ENCODE measurements at regions not wholly inside any gene's neighbourhood (a gene's known extent, or its start where the extent isn't known, plus 50 kb on each side); places are given as distances from the start of the nearest gene placed in this dataset.

DNA sequence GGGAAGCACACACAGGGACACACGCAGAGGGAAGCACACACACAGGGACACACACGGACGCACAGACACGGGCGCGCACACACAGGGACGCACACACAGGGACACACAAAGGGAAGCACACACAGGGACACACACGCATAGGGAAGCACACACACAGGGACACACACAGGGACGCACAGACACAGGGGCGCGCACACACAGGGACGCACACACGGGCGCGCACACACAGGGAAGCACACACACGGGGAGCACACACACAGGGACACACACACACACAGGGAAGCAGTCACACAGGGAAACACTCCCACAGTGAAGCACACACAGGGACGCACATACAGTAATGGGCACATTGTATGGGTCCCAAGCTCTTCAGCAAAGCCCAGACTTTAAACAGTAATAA, 685.3 kb downstream of the TRIML1 start:
- H3K27ac ChIP-seq: no peak overlapping the region
- H3K27me3 ChIP-seq: no peaks in the 10 kb centered on the region
- no peak overlapping the region for H3K4me3 ChIP-seq
- no peaks in the 10 kb centered on the region for H3K36me3 ChIP-seq
- intact Hi-C loops (cut with DNase I; ENCODE audit: low total_unique reads): no loop called here
- no peaks in the 10 kb centered on the region for H3K9me3 ChIP-seq
- H3K4me1 ChIP-seq: no peaks in the 10 kb centered on the region
- TF ChIP-seq POLR2AphosphoS5 (IDR thresholded peaks at IDR 0.05) (no peak), POLR2A (IDR thresholded peaks at IDR 0.05) (no peak)
- TF ChIP-seq, protein P1, sequence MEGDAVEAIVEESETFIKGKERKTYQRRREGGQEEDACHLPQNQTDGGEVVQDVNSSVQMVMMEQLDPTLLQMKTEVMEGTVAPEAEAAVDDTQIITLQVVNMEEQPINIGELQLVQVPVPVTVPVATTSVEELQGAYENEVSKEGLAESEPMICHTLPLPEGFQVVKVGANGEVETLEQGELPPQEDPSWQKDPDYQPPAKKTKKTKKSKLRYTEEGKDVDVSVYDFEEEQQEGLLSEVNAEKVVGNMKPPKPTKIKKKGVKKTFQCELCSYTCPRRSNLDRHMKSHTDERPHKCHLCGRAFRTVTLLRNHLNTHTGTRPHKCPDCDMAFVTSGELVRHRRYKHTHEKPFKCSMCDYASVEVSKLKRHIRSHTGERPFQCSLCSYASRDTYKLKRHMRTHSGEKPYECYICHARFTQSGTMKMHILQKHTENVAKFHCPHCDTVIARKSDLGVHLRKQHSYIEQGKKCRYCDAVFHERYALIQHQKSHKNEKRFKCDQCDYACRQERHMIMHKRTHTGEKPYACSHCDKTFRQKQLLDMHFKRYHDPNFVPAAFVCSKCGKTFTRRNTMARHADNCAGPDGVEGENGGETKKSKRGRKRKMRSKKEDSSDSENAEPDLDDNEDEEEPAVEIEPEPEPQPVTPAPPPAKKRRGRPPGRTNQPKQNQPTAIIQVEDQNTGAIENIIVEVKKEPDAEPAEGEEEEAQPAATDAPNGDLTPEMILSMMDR (IDR thresholded peaks at IDR 0.05): no peak
- DNase-seq (ENCODE audit: low spot score in 2 of 2): no peak

GRCh38 chr4:188826393-188826792, 687.2 kb downstream of the TRIML1 start:
- intact Hi-C loops (cut with DNase I; ENCODE audit: low total_unique reads): no loop called here
- DNase-seq (ENCODE audit: low spot score in 2 of 2): no peak
- H3K4me3 ChIP-seq: no peak overlapping the region
- no peaks in the 10 kb centered on the region for H3K4me1 ChIP-seq
- no peaks in the 10 kb centered on the region for H3K9me3 ChIP-seq
- no peak overlapping the region for H3K27ac ChIP-seq
- no peaks in the 10 kb centered on the region for H3K27me3 ChIP-seq
- TF ChIP-seq, protein P1 (IDR thresholded peaks at IDR 0.05): no peak
- H3K36me3 ChIP-seq: no peaks in the 10 kb centered on the region

- H3K27ac ChIP-seq: no peak overlapping the region
- TF ChIP-seq, protein P1 (IDR thresholded peaks at IDR 0.05): no peak
- TF ChIP-seq POLR2A (IDR thresholded peaks at IDR 0.05): no peak
- intact Hi-C loops (cut with DNase I; ENCODE audit: low total_unique reads): no loop called here
- no peaks in the 10 kb centered on the region for H3K4me1 ChIP-seq
- H3K36me3 ChIP-seq: no peaks in the 10 kb centered on the region
- no peak for DNase-seq (ENCODE audit: low spot score in 2 of 2)
- no peaks in the 10 kb centered on the region for H3K9me3 ChIP-seq
- H3K27me3 ChIP-seq: no peaks in the 10 kb centered on the region
- H3K4me3 ChIP-seq: no peak overlapping the region
These were observed 700.5 kb downstream of the TRIML1 start for GRCh38 chr4:188839704-188840103.

GRCh38 chr4:188841523-188841922, 702.3 kb downstream of the TRIML1 start:
- Histone ChIP-seq H3K9me3 (no peaks in the 10 kb centered on the region), H3K36me3 (no peaks in the 10 kb centered on the region), H3K27ac (no peak overlapping the region), H3K4me3 (no peak overlapping the region), H3K4me1 (no peaks in the 10 kb centered on the region), H3K27me3 (no peaks in the 10 kb centered on the region)
- DNase-seq (ENCODE audit: low spot score in 2 of 2): no peak
- intact Hi-C loops (cut with DNase I; ENCODE audit: low total_unique reads): no loop called here
- TF ChIP-seq, protein P1 (IDR thresholded peaks at IDR 0.05): no peak
- TF ChIP-seq POLR2AphosphoS5 (IDR thresholded peaks at IDR 0.05) (no peak), POLR2A (IDR thresholded peaks at IDR 0.05) (no peak)

GRCh38 chr4:188854436-188854835, 715.2 kb downstream of the TRIML1 start:
- intact Hi-C loops (cut with DNase I; ENCODE audit: low total_unique reads): no loop called here
- no peaks in the 10 kb centered on the region for H3K36me3 ChIP-seq
- no peak overlapping the region for H3K27ac ChIP-seq
- no peaks in the 10 kb centered on the region for H3K27me3 ChIP-seq
- no peak overlapping the region for H3K4me3 ChIP-seq
- no peaks in the 10 kb centered on the region for H3K4me1 ChIP-seq
- H3K9me3 ChIP-seq: peaks cover 0 to 11% of the 10 kb centered on the region in 2 donors
- TF ChIP-seq, protein P1 (IDR thresholded peaks at IDR 0.05): no peak
- TF ChIP-seq POLR2A (IDR thresholded peaks at IDR 0.05): no peak
- TF ChIP-seq POLR2AphosphoS5 (IDR thresholded peaks at IDR 0.05): no peak
- no peak for DNase-seq (ENCODE audit: low spot score in 2 of 2)
